Liver (tissue), 8 donors: ENCODE measurements at regions not wholly inside any gene's neighbourhood (a gene's known extent, or its start where the extent isn't known, plus 50 kb on each side); places are given as distances from the start of the nearest gene placed in this dataset.

Source experiments
- DNase-seq: peaks from one replicate; pipeline ENCODE4 v3.0.0-alpha.2; 2017; ENCODE audit warnings: low spot score
- H3K27ac ChIP-seq, 2 donors: one replicate each; pipeline ENCODE4 v1.7.0; 2013; ENCODE audit warnings: inconsistent platforms in 2 of 2, low read length in 2 of 2, control low read depth in 1 of 2, low read depth in 1 of 2, mild to moderate bottlenecking in 1 of 2
- H3K27me3 ChIP-seq, 4 donors: one replicate each; pipeline versions ENCODE4 v1.6.1 to v1.7.0; 2013; ENCODE audit warnings: low read length in 3 of 4, inconsistent platforms in 1 of 4, mild to moderate bottlenecking in 1 of 4, moderate library complexity in 1 of 4; ENCODE audit not compliant: control insufficient read depth in 4 of 4, insufficient read depth in 4 of 4
- H3K36me3 ChIP-seq, 4 donors: one replicate each; pipeline versions ENCODE4 v1.6.1 to v1.7.0; 2013; ENCODE audit warnings: low read length in 3 of 4, mild to moderate bottlenecking in 3 of 4, low read depth in 1 of 4, moderate library complexity in 1 of 4; ENCODE audit not compliant: control insufficient read depth in 4 of 4, insufficient read depth in 3 of 4
- H3K4me1 ChIP-seq, 4 donors: one replicate each; pipeline versions ENCODE4 v1.6.1 to v1.7.0; 2013; ENCODE audit warnings: low read length in 3 of 4, mild to moderate bottlenecking in 3 of 4, moderate library complexity in 1 of 4; ENCODE audit not compliant: control insufficient read depth in 4 of 4, insufficient read depth in 4 of 4
- H3K4me3 ChIP-seq, 3 donors: one replicate each; pipeline versions ENCODE4 v1.6.1 to v1.7.0; 2013; ENCODE audit warnings: low read length in 3 of 3, control low read depth in 1 of 3, low read depth in 1 of 3, mild to moderate bottlenecking in 1 of 3
- H3K9ac ChIP-seq, 2 donors: one replicate each; pipeline ENCODE4 v1.7.0; 2013; ENCODE audit warnings: low read length in 2 of 2, mild to moderate bottlenecking in 2 of 2, moderate library complexity in 2 of 2, control low read depth in 1 of 2, low read depth in 1 of 2
- H3K9me3 ChIP-seq, 4 donors: one replicate each; pipeline versions ENCODE4 v1.6.1 to v1.7.0; 2013; ENCODE audit warnings: low read length in 3 of 4; ENCODE audit not compliant: control insufficient read depth in 4 of 4
- EGR1 ChIP-seq, 2 donors: IDR thresholded peaks; 2 replicates each; pipeline ENCODE4 v1.6.1; 2016 to 2018; ENCODE audit warnings: antibody characterized with exemption in 2 of 2, low read depth in 2 of 2
- FOXA1 ChIP-seq: IDR thresholded peaks from 2 replicates; pipeline ENCODE4 v1.6.1; 2016; ENCODE audit warnings: antibody characterized with exemption
- FOXA2 ChIP-seq: IDR thresholded peaks from 2 replicates; pipeline ENCODE4 v1.6.1; 2016; ENCODE audit warnings: antibody characterized with exemption
- HNF4A ChIP-seq, 2 donors: conservative IDR thresholded peaks; 2 replicates each; pipeline ENCODE4 v1.6.1; 2016; ENCODE audit warnings: antibody characterized with exemption in 2 of 2, mild to moderate bottlenecking in 2 of 2
- HNF4G ChIP-seq: IDR thresholded peaks from 2 replicates; pipeline ENCODE4 v1.6.1; 2016; ENCODE audit warnings: antibody characterized with exemption
- JUND ChIP-seq, 2 donors: IDR thresholded peaks; 2 replicates each; pipeline ENCODE4 v1.6.1; 2016; ENCODE audit warnings: antibody characterized with exemption in 2 of 2
- NR2F2 ChIP-seq: IDR thresholded peaks from 2 replicates; pipeline ENCODE4 v1.6.1; 2016; ENCODE audit warnings: antibody characterized with exemption
- RAD21 ChIP-seq, 2 donors: IDR thresholded peaks; 2 replicates each; pipeline ENCODE4 v1.6.1; 2016; ENCODE audit warnings: antibody characterized with exemption in 2 of 2, mild to moderate bottlenecking in 2 of 2
- RXRA ChIP-seq, 2 donors: IDR thresholded peaks; 2 replicates each; pipeline ENCODE4 v1.6.1; 2017 to 2018; ENCODE audit warnings: antibody characterized with exemption in 2 of 2, mild to moderate bottlenecking in 1 of 2
- SP1 ChIP-seq: IDR thresholded peaks from 2 replicates; pipeline ENCODE4 v1.6.1; 2018; ENCODE audit warnings: antibody characterized with exemption, mild to moderate bottlenecking
- TAF1 ChIP-seq: conservative IDR thresholded peaks from 2 replicates; pipeline ENCODE4 v1.6.1; 2016; ENCODE audit warnings: antibody characterized with exemption, mild to moderate bottlenecking
- YY1 ChIP-seq: IDR thresholded peaks from 2 replicates; pipeline ENCODE4 v1.6.1; 2016; ENCODE audit warnings: antibody characterized with exemption, mild to moderate bottlenecking
- WGBS: extraction: QIAGEN DNeasy Blood & Tissue Kit; methylation state at CpG from one replicate; pipeline ENCODE4 v1.1.7; 2013; 5-methylcytosine and 5-hydroxymethylcytosine counted together
- TF ChIP-seq, protein P1 (sequence below): IDR thresholded peaks from 2 replicates; pipeline ENCODE4 v1.6.1; 2016; ENCODE audit warnings: antibody characterized with exemption
- TF ChIP-seq, protein P2 (sequence below): IDR thresholded peaks from 2 replicates; pipeline ENCODE4 v1.6.1; 2016; ENCODE audit warnings: antibody characterized with exemption
- TF ChIP-seq, protein P3 (sequence below): IDR thresholded peaks from 2 replicates; pipeline ENCODE4 v1.6.1; 2016; ENCODE audit warnings: antibody characterized with exemption
- TF ChIP-seq, protein P4 (sequence below): IDR thresholded peaks from 2 replicates; pipeline ENCODE4 v1.6.1; 2016; ENCODE audit warnings: antibody characterized with exemption, mild to moderate bottlenecking
- TF ChIP-seq, protein P5 (sequence below): fragments of 150-350 bp; IDR thresholded peaks from 2 replicates; pipeline ENCODE4 v1.5.1; 2017; ENCODE audit warnings: improper control_type of control experiment, low read depth, low read length; ENCODE audit not compliant: missing input control
- donor health status: healthy.
- donor health status: healthy.
- donor health status: healthy.
- donor health status: healthy.
- donor health status: healthy.

DNA sequence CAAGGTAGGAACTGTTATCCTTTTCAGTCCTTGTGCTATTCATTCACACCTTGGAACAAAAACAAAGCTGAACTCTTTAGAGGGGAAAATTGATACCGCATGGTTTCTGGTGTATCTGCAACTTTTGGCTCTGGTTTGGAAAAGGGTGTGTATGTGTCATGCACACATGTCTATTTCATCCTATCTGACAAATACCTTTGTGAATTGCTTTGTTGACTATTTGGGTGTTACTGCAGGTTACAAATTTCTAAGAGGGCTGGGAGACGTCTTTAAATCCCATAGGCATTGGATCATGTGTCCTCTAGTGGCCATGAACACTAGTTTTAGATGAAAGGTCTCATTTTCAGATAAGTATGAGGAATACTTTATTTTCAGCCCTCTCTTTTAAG, 59.9 kb upstream of the IFNG-AS1 start (continued):
- TF ChIP-seq, protein P1, sequence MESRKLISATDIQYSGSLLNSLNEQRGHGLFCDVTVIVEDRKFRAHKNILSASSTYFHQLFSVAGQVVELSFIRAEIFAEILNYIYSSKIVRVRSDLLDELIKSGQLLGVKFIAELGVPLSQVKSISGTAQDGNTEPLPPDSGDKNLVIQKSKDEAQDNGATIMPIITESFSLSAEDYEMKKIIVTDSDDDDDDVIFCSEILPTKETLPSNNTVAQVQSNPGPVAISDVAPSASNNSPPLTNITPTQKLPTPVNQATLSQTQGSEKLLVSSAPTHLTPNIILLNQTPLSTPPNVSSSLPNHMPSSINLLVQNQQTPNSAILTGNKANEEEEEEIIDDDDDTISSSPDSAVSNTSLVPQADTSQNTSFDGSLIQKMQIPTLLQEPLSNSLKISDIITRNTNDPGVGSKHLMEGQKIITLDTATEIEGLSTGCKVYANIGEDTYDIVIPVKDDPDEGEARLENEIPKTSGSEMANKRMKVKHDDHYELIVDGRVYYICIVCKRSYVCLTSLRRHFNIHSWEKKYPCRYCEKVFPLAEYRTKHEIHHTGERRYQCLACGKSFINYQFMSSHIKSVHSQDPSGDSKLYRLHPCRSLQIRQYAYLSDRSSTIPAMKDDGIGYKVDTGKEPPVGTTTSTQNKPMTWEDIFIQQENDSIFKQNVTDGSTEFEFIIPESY = no peak
- TF ChIP-seq RAD21 (IDR thresholded peaks at IDR 0.05) = no peak
- TF ChIP-seq, protein P2, sequence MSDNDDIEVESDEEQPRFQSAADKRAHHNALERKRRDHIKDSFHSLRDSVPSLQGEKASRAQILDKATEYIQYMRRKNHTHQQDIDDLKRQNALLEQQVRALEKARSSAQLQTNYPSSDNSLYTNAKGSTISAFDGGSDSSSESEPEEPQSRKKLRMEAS = no peak
- no peak for TF ChIP-seq NR2F2
- no peak for TF ChIP-seq HNF4G
- TF ChIP-seq FOXA2 = no peak
- TF ChIP-seq YY1 = no peak

DNA sequence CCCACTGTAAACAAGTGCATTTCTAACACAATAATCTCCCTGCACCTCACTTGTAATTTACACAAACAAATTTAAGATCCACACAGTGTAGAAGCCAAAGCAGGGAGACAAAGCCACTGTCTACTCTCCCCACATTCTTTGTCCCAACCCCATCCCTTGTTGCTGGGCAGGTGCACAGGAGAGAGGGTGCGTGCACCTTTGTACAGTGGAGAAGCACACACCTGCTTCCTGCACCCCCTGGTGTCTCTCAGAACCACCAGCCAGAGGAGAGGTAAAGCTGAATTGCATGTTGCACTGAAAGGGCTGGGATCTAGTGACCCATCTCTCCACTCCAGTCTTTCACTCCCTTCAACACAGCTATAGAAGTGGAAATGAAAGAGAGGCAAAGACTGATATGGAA, 51.4 kb upstream of the IFNG-AS1 start:
- no peak for DNase-seq
- Histone ChIP-seq H3K4me1 (peaks cover 0 to 3% (median 0%) of the 10 kb centered on the region in 4 donors), H3K27me3 (peaks cover 0 to 9% (median 5%) of the 10 kb centered on the region in 4 donors), H3K4me3 (no peak overlapping the region), H3K27ac (no peak overlapping the region), H3K9me3 (no peaks in the 10 kb centered on the region), H3K36me3 (no peaks in the 10 kb centered on the region), H3K9ac (no peak overlapping the region)
- TF ChIP-seq FOXA1 (no peak), JUND (IDR thresholded peaks at IDR 0.05) (no peak), FOXA2 (no peak), NR2F2 (no peak), RAD21 (IDR thresholded peaks at IDR 0.05) (no peak), RXRA (IDR thresholded peaks at IDR 0.05) (no peak), TAF1 (no peak), HNF4G (no peak), HNF4A (conservative IDR thresholded peaks at IDR 0.05) (no peak), EGR1 (IDR thresholded peaks at IDR 0.05; ENCODE audit: low read depth in 2 of 2) (no peak), YY1 (no peak), SP1 (no peak)
- TF ChIP-seq, protein P1 = no peak
- TF ChIP-seq, protein P3, sequence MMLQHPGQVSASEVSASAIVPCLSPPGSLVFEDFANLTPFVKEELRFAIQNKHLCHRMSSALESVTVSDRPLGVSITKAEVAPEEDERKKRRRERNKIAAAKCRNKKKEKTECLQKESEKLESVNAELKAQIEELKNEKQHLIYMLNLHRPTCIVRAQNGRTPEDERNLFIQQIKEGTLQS = no peak
- TF ChIP-seq, protein P4, sequence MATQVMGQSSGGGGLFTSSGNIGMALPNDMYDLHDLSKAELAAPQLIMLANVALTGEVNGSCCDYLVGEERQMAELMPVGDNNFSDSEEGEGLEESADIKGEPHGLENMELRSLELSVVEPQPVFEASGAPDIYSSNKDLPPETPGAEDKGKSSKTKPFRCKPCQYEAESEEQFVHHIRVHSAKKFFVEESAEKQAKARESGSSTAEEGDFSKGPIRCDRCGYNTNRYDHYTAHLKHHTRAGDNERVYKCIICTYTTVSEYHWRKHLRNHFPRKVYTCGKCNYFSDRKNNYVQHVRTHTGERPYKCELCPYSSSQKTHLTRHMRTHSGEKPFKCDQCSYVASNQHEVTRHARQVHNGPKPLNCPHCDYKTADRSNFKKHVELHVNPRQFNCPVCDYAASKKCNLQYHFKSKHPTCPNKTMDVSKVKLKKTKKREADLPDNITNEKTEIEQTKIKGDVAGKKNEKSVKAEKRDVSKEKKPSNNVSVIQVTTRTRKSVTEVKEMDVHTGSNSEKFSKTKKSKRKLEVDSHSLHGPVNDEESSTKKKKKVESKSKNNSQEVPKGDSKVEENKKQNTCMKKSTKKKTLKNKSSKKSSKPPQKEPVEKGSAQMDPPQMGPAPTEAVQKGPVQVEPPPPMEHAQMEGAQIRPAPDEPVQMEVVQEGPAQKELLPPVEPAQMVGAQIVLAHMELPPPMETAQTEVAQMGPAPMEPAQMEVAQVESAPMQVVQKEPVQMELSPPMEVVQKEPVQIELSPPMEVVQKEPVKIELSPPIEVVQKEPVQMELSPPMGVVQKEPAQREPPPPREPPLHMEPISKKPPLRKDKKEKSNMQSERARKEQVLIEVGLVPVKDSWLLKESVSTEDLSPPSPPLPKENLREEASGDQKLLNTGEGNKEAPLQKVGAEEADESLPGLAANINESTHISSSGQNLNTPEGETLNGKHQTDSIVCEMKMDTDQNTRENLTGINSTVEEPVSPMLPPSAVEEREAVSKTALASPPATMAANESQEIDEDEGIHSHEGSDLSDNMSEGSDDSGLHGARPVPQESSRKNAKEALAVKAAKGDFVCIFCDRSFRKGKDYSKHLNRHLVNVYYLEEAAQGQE = no peak
- TF ChIP-seq, protein P5, sequence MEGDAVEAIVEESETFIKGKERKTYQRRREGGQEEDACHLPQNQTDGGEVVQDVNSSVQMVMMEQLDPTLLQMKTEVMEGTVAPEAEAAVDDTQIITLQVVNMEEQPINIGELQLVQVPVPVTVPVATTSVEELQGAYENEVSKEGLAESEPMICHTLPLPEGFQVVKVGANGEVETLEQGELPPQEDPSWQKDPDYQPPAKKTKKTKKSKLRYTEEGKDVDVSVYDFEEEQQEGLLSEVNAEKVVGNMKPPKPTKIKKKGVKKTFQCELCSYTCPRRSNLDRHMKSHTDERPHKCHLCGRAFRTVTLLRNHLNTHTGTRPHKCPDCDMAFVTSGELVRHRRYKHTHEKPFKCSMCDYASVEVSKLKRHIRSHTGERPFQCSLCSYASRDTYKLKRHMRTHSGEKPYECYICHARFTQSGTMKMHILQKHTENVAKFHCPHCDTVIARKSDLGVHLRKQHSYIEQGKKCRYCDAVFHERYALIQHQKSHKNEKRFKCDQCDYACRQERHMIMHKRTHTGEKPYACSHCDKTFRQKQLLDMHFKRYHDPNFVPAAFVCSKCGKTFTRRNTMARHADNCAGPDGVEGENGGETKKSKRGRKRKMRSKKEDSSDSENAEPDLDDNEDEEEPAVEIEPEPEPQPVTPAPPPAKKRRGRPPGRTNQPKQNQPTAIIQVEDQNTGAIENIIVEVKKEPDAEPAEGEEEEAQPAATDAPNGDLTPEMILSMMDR = no peak
- TF ChIP-seq, protein P2 = no peak
- WGBS = 74% methylated on average over 1 of the region's 1 CpG
